GM18861 (cell line): ENCODE measurements at regions not wholly inside any gene's neighbourhood (a gene's known extent, or its start where the extent isn't known, plus 50 kb on each side); places are given as distances from the start of the nearest gene placed in this dataset.
"Not testable (repeated sequence)": the region's sequence is repeated elsewhere in the genome, so short reads cannot be mapped to it uniquely, and the experiment has no call there.

ENCODE experiments used
- ATAC-seq: cut with Tn5 transposase; IDR thresholded peaks from one replicate; pipeline ENCODE4 v1.9.1; 2021; ENCODE audit not compliant: unreplicated experiment

- ATAC-seq, result no peak
Observed at GRCh38 chr2:34261701-34262100, 662.6 kb upstream of the FAM98A start.

DNA sequence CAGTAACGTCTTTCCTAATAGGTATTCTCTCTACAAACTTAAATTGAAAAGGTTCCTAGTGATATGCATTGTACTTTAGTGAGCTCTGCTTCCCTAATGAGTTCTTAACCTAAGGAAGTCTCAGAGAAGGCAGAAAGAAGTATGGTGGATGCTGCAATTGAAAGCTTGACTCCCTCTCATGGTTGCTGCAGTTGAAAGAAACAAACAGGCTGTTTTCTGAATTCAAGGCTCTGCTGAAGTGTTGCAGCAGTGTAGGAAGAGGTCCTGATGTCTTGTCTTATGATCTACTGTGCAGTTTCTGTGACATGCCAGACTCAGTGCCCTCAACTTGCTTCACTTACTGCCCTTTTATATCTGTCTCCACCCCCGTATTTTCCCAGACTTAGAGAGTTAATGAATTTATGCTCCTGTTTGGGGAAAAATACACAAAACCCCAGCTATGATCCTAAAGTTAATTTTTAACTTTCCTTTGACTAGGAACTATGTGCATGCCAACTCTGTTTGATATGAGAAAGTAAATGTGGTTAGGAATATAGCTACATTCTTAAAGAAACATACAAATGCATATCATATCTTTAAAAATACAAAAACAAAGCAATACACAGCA is 655.3 kb upstream of the FAM98A start:
- ATAC-seq, result no peak

- ATAC-seq, result no peak
Observed at GRCh38 chr2:34252111-34252510, 653.0 kb upstream of the FAM98A start.

GRCh38 chr2:34251578-34251977 is 652.5 kb upstream of the FAM98A start:
- ATAC-seq, result no peak

DNA sequence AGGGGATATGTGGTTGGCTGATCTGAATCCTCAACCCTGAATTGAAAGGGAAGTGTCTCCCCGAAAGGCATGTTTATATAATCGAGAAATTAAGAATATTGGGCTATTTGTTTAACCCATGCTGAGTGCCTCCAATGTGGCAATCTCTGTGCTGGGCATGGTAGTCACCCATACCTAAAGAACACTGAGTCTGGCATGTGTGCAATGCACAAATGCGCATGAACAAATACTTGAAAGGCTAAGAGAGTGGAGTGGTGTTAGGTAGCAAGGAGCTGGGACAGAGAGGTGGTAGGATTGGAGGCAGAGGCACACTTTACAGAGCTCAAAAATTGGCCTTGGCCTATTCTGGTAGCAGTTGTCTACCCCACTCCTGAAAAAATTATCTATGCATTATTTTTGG is 645.1 kb upstream of the FAM98A start:
- ATAC-seq, result no peak

- ATAC-seq, result no peak
Observed at GRCh38 chr2:34242763-34243123, 643.6 kb upstream of the FAM98A start.

DNA sequence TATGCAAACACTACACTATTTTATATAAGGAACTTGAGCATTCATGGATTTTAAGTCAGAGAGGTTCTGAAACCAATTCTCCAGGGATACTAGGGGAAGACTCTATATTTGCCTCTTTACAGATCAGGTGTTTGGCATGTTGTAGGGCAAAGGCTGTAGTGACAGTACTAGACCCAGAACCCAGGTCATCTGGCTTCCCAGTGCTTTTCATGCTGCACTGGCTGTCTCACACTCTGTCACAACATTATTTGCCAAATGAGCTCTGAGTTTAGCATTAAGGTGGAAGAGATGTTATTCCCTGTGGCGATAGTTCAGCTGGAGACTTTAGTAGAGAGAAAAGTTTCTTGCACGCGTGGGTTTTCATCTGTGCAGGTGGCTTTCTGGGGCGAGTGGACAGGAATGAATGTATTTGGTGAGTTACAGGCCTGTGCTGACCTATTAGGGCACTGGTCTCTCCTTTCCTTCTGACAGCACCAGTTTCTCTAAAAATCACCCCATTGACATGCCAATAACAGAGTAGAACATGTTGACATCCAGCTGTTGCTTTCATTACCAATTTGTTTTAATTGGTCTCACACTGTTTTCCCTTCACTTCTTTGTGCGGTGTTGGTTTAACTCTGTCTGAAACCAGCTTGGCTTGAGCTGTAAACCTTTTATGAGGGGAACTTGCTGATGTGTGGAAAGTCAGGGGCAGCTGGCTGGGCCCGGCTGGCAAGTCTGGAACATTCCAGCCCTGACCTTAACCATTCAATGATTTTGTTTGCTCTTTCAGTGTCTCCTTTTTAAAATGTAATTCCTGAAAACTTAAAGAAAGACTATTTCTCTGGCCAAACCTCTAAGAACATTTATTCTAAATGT is 643.0 kb upstream of the FAM98A start:
- ATAC-seq, result no peak

GRCh38 chr2:34239511-34239910 is 640.4 kb upstream of the FAM98A start:
- ATAC-seq, result no peak

DNA sequence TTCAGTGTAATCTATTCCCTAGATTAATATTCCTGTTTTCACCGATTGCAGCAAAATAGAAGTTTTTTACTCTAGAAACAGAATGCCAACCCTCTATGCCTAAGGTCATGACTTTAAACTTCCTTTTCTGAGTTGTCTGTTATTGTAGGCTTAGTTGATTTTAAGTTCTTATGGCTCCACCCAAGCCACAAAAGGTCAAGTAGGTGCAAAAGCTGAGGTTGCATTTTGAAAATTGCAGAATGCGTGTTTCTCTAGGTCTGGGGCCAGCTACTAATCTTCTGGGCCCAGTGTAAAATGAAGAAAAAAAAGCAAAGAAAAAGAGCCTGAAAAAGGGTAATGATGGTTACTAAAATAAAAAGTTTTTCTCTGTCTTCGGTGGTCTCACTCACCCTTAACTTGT is 635.7 kb upstream of the FAM98A start:
- no peak for ATAC-seq

DNA sequence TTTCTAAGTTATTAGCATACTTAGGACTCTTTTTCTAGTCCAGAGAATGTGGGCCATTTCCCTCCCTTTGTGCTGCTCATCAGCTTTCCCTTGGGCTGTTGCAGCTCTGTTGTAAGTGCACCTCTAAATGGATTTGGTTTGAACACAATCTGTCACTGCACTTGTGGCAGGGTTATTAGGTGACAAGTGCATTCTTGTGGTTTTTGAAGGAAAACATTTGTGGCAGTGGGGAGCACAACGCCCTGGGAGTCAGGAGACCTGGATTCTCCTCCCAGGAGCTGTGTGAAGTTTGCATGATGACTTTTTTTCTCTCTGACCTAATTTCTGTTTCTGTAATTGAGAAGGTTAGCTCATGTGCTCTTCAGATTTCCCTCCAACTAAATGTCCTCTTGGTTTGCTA is 630.9 kb upstream of the FAM98A start:
- ATAC-seq, result no peak

DNA sequence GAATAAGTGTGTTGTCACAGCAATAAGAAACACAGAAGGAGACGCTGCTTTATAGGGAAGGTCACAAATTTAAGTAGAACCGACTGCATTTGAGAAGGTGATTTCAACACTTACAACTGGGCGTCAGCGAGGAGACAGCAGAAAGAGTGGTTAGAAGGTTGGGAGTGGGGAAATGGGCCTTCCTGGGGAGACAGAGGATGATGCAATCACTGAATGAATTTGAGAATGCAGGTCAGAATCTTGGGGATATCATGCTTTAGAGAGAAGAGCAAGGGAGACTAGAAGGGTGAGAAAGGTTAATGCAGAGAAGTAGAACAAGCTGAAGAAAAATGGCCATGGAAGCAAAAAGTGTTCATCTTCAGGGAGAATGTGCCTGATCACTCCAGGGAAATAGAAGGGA is 616.1 kb upstream of the FAM98A start:
- no peak for ATAC-seq

DNA sequence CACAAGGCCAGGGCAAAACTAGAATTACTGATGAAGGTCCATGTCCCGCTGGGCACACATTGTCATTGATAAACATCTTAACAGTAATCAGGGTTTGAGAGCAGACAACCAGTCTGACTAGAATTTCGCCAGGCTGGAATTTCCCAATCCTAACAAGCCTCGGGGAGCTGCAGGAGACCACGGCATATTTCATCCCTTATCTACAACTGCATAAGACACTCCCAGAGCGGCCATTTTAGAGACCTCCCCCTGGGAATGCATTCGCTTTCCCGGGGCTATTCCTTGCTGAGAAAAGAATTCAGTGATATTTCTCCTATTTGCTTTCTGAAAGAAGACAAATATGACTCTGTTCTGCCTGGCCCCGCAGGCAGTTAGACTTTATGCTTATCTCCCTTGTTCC is 611.3 kb upstream of the FAM98A start:
- ATAC-seq, result not testable (repeated sequence)

- ATAC-seq, result no peak
Observed at GRCh38 chr2:34204560-34204959, 605.5 kb upstream of the FAM98A start.

DNA sequence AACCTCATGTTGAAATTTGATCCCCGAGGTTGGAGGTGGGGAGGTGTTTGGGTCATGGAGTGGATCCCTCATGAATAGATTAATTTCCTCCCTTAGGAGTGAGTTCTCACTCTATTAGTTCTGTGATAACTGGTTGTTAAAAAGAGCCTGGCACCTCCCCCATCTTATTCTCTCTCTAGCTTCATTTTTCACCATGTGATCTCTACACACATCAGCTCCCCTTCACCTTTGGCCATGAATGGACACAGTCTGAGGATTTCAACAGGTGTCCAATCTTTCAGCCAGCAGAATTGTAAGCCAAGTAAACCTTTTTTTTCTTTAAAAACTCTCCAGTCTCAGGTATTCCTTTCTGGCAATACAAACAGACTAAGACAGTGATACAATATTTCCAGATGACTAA is 602.0 kb upstream of the FAM98A start:
- no peak for ATAC-seq

- no peak for ATAC-seq
Observed at GRCh38 chr2:34199971-34200370, 600.9 kb upstream of the FAM98A start.

- no peak for ATAC-seq
Observed at GRCh38 chr2:34193164-34193563, 594.1 kb upstream of the FAM98A start.

DNA sequence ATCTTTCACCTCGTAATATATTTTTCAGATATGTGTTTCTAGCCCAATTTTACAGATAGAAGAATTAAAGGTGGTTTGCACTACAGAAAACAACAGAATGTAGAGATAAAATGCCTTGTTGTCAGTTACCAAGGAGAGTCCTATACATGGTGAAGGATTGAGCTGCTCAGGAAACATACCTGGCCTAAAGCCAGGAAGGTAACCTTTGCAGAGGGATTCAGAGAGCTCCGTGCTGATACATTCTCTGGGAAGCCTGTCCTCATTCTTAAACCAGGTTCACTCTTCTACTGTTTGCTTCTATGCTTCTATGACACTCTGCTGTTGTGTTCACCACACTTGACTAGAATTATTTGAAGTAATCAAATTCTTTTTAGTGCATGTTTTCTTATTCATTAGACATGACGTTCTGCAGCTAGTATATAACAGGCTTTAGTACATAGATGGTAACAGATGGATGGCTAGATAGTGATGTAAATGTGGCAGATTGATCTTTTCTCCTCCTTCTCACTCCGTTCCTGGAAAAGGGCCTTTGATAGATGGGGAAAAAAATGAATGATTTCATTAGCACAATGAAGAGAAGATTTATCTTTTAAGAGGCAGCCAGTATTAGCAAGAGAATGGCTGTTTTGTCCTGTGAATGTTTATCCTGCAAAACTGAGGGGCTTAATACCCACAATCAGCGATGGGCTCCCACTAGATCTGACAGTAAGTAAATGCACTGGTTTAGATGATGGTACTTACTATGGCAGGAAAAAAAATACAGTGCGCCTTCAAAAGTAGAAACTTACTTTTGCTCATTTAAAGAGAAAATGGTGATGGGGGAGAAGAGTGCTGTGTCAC is 589.6 kb upstream of the FAM98A start:
- no peak for ATAC-seq

DNA sequence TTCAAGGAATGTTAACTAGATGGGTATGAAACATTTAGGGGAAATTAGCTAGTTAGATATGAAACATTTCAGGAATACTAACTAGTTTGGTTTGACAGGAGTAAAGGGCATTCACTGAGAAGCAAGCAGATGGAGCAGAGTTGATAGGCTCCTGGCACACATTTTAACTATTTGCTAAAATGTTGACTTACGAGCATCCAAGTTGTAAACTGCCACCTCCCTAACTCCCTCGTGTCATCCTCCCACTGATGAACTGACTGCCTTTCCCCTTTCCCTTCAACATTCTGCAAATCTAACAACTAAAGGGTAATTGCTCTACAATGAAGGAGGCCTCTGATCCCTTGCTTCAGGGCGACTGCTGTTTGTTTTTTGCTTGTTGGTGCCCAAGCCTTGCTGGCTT is 580.4 kb upstream of the FAM98A start:
- ATAC-seq, result no peak

DNA sequence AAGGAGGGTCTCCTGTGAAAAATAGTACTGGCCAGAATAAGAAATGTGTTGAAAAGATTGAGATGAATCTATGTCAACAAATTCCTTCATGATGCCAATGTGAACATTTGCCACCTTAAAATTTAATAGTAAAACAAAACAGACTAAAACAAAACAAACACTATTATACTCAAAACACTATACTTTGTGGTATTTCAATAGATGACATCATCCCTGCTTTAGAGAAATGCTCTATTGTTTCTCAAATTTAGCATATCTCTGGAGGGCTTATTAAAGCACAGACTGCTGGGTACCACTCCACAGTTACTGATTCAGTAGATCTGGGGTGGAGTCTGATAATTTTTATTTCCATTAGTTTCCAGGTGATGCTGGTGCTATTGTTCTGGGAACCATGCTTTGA is 579.4 kb upstream of the FAM98A start:
- no peak for ATAC-seq

DNA sequence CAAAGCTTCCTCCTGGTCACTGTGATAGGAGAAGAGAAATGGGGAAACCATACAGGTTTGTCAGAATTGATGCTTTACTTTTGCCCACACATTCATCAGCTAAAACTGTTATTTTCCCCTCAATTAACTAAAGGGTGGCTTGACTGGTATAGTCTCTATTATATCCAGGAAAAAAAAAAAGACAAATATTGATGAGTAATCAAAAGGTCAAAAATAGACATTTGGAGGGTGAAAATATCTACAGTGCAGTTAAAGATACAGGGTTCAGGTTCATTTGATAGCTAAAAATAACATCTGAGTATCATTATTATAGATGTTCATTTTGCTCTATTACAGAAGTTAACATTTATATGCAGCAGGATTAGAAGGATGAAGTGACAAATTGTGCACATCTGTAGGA is 577.6 kb upstream of the FAM98A start:
- no peak for ATAC-seq

- no peak for ATAC-seq
Observed at GRCh38 chr2:34174506-34174905, 575.4 kb upstream of the FAM98A start.

DNA sequence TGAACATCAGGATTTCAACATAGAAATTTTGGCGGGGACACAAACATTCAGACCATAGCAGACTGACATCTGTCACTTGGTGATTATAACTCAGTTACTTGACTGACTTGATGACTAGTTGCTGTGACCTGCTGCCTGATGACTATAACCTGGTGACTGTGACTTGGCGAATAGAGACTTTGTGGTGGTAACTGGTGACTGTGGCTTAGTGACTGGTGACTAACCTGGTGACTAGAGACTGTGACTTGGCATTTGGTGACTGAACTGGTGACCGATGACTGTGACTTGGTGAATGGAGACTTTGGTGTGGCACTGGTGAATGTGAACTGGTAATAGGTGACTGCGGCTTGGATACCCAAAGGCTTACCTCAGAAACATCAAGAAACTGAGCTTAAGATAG is 563.1 kb upstream of the FAM98A start:
- ATAC-seq, result no peak
